HEK293T (cell line): ENCODE measurements at regions not wholly inside any gene's neighbourhood (a gene's known extent, or its start where the extent isn't known, plus 50 kb on each side); places are given as distances from the start of the nearest gene placed in this dataset.

ENCODE experiments used
- CTCF ChIA-PET: fragments of 350-600 bp; formaldehyde crosslinking; extraction: SDS; loops from one replicate; lab custom pipeline; 2021; ENCODE audit warnings: antibody characterized with exemption, inconsistent platforms; lab: Yijun Ruan, JAX
- POLR2A ChIA-PET: fragments of 350-600 bp; formaldehyde crosslinking; extraction: SDS; loops from one replicate; lab custom pipeline; 2020; ENCODE audit warnings: antibody characterized with exemption, inconsistent platforms; lab: Yijun Ruan, JAX
- DNase-seq: peaks from one replicate; pipeline ENCODE4 v3.0.0; 2012; ENCODE audit warnings: mixed read lengths; ENCODE audit errors: extremely low spot score
- ARNT ChIP-seq: fragments of 450-650 bp; IDR thresholded peaks from 2 replicates; pipeline ENCODE4 v1.6.1; 2017; ENCODE audit warnings: mild to moderate bottlenecking
- BHLHE40 ChIP-seq: fragments of 450-650 bp; IDR thresholded peaks from 2 replicates; pipeline ENCODE4 v1.6.1; 2016; ENCODE audit warnings: mild to moderate bottlenecking, moderate library complexity, borderline replicate concordance
- CTBP1 ChIP-seq: fragments of 450-650 bp; IDR thresholded peaks from 2 replicates; pipeline ENCODE4 v1.6.1; 2016; ENCODE audit warnings: borderline replicate concordance
- ELF4 ChIP-seq: fragments of 450-650 bp; IDR thresholded peaks from 2 replicates; pipeline ENCODE4 v1.6.1; 2017; ENCODE audit warnings: antibody characterized with exemption
- FOXA1 ChIP-seq: fragments of 450-650 bp; IDR thresholded peaks from 2 replicates; pipeline ENCODE4 v1.6.1; 2016; ENCODE audit warnings: mild to moderate bottlenecking
- FOXK2 ChIP-seq: fragments of 450-650 bp; IDR thresholded peaks from 2 replicates; pipeline ENCODE4 v1.6.1; 2016; ENCODE audit warnings: mild to moderate bottlenecking
- FOXM1 ChIP-seq: fragments of 450-650 bp; IDR thresholded peaks from 2 replicates; pipeline ENCODE4 v1.6.1; 2017; ENCODE audit warnings: mild to moderate bottlenecking, borderline replicate concordance
- HDGF ChIP-seq: fragments of 450-650 bp; IDR thresholded peaks from 2 replicates; pipeline ENCODE4 v1.6.1; 2017; ENCODE audit warnings: antibody characterized with exemption, borderline replicate concordance
- L3MBTL2 ChIP-seq: fragments of 450-650 bp; conservative IDR thresholded peaks from 2 replicates; pipeline ENCODE4 v1.6.1; 2016; ENCODE audit warnings: mild to moderate bottlenecking
- LEF1 ChIP-seq: fragments of 450-650 bp; IDR thresholded peaks from 2 replicates; pipeline ENCODE4 v1.6.1; 2017; ENCODE audit warnings: mild to moderate bottlenecking, borderline replicate concordance
- NFRKB ChIP-seq: fragments of 450-650 bp; IDR thresholded peaks from 2 replicates; pipeline ENCODE4 v1.6.1; 2016; ENCODE audit warnings: mild to moderate bottlenecking, moderate library complexity
- SP1 ChIP-seq: fragments of 450-650 bp; IDR thresholded peaks from 2 replicates; pipeline ENCODE4 v1.6.1; 2017
- SUZ12 ChIP-seq: fragments of 450-650 bp; IDR thresholded peaks from 2 replicates; pipeline ENCODE4 v1.6.1; 2016; ENCODE audit warnings: mild to moderate bottlenecking
- TARDBP ChIP-seq: fragments of 450-650 bp; IDR thresholded peaks from 2 replicates; pipeline ENCODE4 v1.6.1; 2016
- ZNF384 ChIP-seq: fragments of 450-650 bp; IDR thresholded peaks from 2 replicates; pipeline ENCODE4 v1.6.1; 2016
- TF ChIP-seq, protein P1 (sequence below): fragments of 450-650 bp; IDR thresholded peaks from 2 replicates; pipeline ENCODE4 v1.6.1; 2016

DNA sequence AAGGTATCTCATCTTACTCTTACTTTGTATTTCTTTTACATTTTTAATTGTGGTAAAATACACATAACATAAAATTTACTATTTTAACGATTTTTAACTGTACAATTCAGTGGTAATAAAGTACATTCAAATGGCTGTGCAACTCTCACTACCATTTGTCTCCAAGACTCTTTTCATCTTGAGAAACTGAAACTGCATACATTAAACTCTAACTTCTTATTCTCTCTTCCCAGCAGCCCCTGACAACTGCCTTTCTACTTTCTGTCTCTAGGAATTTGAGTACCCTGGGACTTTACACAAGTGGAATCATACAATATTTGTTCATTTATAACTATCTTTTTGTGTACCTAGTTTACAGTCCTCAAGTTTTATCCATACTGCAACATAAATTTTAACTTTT, 725.8 kb upstream of the KIRREL3 start:
- POLR2A ChIA-PET: no interaction called here
- CTCF ChIA-PET: no interaction called here
- no peak for DNase-seq
- no peak for TF ChIP-seq FOXM1
- TF ChIP-seq ARNT: no peak
- TF ChIP-seq SUZ12: no peak

DNA sequence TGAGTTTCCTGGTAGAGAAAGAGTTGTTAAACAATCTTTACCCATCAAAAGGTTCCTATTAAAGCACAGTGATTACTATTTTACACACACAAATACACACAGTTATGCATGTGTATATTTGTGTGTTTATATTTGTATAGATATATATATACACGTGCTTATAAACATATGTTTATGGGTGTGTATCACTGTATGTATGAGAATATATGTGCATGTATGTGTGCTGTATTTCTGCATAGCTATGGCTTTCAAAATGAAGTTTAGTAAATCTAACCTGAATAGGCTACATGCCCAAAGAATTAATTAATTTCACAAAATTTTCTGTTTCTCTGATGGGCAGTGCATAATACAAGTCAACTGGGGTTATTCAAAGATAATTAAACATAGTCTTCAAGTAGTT, 723.1 kb upstream of the KIRREL3 start:
- no peak for TF ChIP-seq NFRKB
- TF ChIP-seq, protein P1, sequence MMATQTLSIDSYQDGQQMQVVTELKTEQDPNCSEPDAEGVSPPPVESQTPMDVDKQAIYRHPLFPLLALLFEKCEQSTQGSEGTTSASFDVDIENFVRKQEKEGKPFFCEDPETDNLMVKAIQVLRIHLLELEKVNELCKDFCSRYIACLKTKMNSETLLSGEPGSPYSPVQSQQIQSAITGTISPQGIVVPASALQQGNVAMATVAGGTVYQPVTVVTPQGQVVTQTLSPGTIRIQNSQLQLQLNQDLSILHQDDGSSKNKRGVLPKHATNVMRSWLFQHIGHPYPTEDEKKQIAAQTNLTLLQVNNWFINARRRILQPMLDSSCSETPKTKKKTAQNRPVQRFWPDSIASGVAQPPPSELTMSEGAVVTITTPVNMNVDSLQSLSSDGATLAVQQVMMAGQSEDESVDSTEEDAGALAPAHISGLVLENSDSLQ: no peak
- POLR2A ChIA-PET: no interaction called here
- CTCF ChIA-PET: no interaction called here

DNA sequence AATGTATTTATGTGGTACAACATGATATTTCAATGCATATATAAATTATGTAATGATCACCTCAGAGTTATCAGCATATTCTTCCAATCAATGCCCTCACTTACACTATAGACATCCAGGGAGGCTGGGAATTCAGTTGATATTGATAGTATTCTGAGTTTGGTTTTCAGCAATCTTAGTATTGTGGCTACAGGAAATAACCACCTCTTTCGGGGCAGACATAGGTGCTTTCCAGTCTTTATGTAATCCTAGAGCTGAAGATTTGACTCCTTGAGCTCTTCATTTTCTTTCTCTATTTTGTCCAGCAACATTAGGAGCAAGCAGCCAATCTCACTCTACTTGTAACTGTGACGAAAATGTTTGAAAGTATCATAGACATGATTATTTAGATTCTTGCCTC, 712.7 kb upstream of the KIRREL3 start:
- no peak for DNase-seq
- CTCF ChIA-PET: no interaction called here
- POLR2A ChIA-PET: no interaction called here
- no peak for TF ChIP-seq ARNT
- TF ChIP-seq FOXK2: no peak
- TF ChIP-seq L3MBTL2: no peak
- no peak for TF ChIP-seq LEF1
- TF ChIP-seq ELF4: no peak
- TF ChIP-seq TARDBP: no peak
- no peak for TF ChIP-seq SP1
- TF ChIP-seq CTBP1: no peak
- TF ChIP-seq BHLHE40: no peak
- TF ChIP-seq FOXA1: no peak
- no peak for TF ChIP-seq ZNF384
- TF ChIP-seq, protein P1: no peak
- no peak for TF ChIP-seq HDGF
- TF ChIP-seq NFRKB: no peak
- no peak for TF ChIP-seq FOXM1
- no peak for TF ChIP-seq SUZ12

More for the DNA sequence above, 723.1 kb upstream of the KIRREL3 start:
- no peak for DNase-seq

DNA sequence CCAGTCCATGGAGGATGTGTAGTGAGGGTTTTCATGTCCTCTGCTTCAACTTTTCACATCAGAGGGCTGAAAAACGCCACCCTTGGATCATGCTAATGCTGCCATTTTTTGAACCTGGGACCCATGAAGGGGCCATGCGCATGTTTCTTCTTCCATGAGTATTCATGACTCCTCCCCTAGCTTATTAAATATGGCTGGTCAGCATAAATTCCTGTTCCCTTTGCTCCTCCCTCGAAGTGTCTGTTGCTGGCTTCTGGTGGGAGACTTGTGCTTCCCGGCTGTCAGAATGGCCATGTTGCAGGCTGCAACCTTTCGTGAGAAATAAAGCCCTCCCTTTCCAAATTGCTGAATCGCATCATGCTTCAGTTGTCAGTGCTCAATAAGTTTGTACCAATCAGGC, 711.2 kb upstream of the KIRREL3 start:
- TF ChIP-seq SUZ12 (no peak), CTBP1 (no peak), L3MBTL2 (no peak), ZNF384 (no peak), SP1 (no peak)
- CTCF ChIA-PET: no interaction called here
- POLR2A ChIA-PET: no interaction called here
- no peak for DNase-seq

DNA sequence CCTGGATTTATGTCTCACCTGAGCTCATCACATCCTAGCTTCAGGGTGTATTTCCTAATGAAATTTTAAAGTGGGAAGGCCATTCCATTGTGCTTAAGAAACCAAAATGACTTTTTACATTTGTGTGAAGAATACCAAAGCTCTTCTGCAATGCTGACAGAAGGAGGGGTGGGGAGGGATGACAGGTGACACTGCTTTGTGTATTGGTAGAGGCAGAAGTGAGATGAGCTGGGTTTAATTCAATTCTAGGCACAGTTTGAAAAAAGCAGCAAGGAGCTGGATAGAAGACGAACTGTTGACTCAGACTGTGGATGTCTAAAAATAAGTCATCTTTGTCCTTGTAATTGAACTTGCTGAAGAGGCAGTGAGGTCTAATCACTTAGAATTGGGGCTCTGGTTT, 710.3 kb upstream of the KIRREL3 start:
- TF ChIP-seq SUZ12: no peak
- no peak for TF ChIP-seq ZNF384
- TF ChIP-seq ELF4: no peak
- no peak for TF ChIP-seq FOXM1
- TF ChIP-seq NFRKB: no peak
- no peak for TF ChIP-seq CTBP1
- TF ChIP-seq ARNT: no peak
- TF ChIP-seq FOXK2: no peak
- DNase-seq: no peak
- ChIA-PET POLR2A (no interaction called here), CTCF (no interaction called here)

DNA sequence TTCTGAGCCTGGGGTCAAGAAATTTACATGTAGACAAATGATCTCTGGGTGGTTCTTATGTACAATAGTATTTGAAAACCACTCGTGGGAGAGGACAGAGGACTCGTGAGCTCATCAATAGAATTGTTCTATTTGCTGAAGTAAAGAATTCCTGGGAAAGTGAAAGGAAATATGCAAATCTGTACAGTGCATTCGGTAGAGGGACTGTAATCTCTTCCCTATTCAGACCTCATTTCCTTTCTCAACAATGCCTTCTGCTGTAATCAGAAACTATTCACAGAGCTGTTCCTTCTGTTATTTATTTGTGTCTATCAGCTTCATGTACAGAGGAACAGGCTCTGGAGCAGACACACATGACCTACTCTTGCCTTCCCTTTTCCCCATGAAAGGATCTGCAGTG, 709.4 kb upstream of the KIRREL3 start:
- POLR2A ChIA-PET: no interaction called here
- TF ChIP-seq ARNT: no peak
- no peak for TF ChIP-seq LEF1
- no peak for TF ChIP-seq L3MBTL2
- TF ChIP-seq SP1: no peak
- no peak for TF ChIP-seq FOXM1
- TF ChIP-seq, protein P1: no peak
- no peak for TF ChIP-seq FOXK2
- no peak for TF ChIP-seq HDGF
- TF ChIP-seq TARDBP: no peak
- no peak for TF ChIP-seq NFRKB
- DNase-seq: no peak

DNA sequence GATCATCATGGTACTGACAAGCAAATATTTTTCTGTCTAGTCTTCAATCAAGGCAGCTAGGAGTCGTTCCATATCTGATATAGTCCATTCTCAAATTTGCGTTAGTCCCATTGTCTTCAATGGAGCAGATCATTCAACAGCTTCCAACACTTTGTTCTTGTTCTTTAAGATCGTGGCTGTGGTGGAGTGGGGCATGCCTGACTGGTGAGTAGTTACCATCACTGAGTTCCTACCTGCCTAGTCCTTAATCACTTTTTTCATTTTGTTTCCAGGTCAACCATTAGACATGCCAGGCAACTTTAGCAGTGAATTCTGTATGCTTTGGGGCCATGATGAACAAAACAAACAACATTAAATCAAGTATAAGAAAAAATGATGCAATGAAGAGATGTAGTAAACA, 693.1 kb upstream of the KIRREL3 start:
- POLR2A ChIA-PET: no interaction called here

More for the DNA sequence above, 709.4 kb upstream of the KIRREL3 start:
- CTCF ChIA-PET: no interaction called here

More for the DNA sequence above, 693.1 kb upstream of the KIRREL3 start:
- no peak for DNase-seq
- CTCF ChIA-PET: no interaction called here
- TF ChIP-seq BHLHE40 (no peak), NFRKB (no peak), ZNF384 (no peak), ELF4 (no peak), ARNT (no peak), FOXK2 (no peak), HDGF (no peak), TARDBP (no peak), SP1 (no peak), L3MBTL2 (no peak), SUZ12 (no peak)
- TF ChIP-seq, protein P1: no peak
